Amniotic epithelial cell (primary cell): ENCODE measurements at regions not wholly inside any gene's neighbourhood (a gene's known extent, or its start where the extent isn't known, plus 50 kb on each side); places are given as distances from the start of the nearest gene placed in this dataset.
"Not testable (repeated sequence)": the region's sequence is repeated elsewhere in the genome, so short reads cannot be mapped to it uniquely, and the experiment has no call there.

Experiments used
- DNase-seq: peaks from one replicate; pipeline ENCODE4 v3.0.0-alpha.2; 2010; ENCODE audit warnings: low read depth

- no peak for DNase-seq
Observed at GRCh38 chr3:19825193-19825592, 108.8 kb downstream of the EFHB start.

- DNase-seq = no peak
Observed at GRCh38 chr3:19822805-19823204, 111.2 kb downstream of the EFHB start.

GRCh38 chr3:19816631-19817030 is 117.4 kb downstream of the EFHB start:
- DNase-seq = no peak

GRCh38 chr3:19815805-19816204 is 118.2 kb downstream of the EFHB start:
- no peak for DNase-seq

DNA sequence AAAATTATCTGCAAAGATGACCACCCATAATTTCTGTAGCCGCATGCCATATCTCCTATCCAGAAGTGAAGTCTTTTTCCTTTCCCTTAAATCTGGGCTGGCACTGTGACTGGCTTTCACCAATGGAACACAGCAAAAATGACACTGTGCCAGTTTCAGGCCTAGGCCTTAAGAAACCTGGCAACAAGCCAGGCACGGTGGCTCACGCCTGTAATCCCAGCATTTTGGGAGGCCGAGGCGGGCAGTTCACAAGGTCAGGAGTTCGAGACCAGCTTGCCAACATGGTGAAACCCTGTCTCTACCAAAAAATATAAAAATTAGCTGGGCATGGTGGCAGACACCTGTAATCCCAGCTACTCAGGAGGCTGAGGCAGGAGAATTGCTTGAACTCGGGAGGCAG is 120.3 kb downstream of the EFHB start:
- DNase-seq = not testable (repeated sequence)

- no peak for DNase-seq
Observed at GRCh38 chr3:19811689-19812088, 122.3 kb downstream of the EFHB start.

DNA sequence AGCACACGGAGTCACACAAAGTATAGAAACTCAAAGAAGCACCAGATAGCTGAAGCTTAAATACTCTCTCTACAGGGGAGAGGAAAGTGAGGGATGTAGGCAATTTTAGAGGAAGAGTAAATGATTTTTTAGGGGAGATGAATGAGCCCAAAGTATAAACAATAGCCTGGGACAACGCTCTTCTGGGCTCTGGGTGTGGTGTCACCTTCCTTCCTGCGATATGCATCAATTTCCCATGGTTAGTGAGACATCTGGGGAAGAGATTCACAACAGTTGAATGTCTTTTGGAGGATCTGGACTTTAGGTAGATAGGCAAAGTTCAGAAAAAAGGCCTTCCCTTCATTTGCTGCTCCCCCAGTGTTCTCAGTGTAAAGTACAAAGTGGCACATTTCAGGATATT is 125.2 kb downstream of the EFHB start:
- DNase-seq = no peak

DNA sequence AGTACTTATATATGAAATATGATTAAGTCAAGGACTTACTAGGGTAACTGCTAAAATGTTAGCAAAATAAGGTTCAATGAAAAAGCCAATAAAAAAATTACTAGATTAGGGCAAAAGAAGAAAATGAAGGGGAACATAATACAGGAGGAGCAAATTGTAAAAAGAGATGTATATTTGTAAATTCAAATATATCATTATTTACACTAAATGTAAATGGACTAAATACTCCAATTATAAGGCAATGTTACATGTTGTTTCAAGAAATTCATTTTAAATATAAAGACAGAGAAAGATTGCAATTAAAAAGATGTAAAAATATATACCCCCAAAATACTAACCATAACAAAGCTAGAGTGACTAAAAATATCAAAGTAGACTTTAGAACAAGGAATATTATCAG is 134.1 kb downstream of the EFHB start:
- DNase-seq = no peak

- no peak for DNase-seq
Observed at GRCh38 chr3:19799115-19799514, 134.9 kb downstream of the EFHB start.

DNA sequence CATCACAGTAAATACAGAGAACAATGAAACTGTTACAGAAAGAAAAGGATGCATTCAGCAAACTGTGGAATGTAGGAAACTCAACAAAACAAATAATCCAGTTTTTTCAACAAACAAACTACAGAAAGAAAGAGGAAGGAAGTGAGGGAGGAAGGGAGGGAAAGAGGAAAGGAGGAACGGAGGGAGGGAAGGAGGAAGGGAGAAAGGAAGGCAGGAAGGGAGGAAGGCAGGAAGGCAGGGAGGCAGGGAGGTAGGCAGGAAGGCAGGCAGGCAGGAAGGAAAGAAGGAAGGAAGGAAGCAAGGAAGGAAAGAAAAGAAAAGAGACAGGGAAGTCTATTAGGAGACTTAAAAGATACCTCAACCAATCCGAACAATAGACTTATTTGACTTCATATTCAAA is 135.7 kb downstream of the EFHB start:
- no peak for DNase-seq

DNA sequence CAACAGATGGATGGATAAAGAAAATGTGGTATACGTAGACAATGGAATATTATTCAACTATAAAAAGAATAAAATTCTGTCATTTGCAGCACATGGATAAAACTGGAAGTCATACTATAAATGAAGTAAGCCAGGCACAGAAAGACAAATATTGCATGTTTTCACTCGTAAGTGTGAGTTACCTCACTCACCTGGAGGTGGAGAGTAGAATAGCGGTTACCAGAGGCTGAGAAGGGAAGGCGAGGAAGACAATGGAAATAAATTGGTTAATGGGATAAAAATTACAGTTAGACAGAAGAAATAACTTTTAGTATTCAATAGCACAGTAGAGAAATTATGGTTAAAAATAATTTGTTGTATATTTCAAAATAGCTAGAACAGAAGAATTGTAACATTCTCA is 141.6 kb downstream of the EFHB start:
- no peak for DNase-seq

DNA sequence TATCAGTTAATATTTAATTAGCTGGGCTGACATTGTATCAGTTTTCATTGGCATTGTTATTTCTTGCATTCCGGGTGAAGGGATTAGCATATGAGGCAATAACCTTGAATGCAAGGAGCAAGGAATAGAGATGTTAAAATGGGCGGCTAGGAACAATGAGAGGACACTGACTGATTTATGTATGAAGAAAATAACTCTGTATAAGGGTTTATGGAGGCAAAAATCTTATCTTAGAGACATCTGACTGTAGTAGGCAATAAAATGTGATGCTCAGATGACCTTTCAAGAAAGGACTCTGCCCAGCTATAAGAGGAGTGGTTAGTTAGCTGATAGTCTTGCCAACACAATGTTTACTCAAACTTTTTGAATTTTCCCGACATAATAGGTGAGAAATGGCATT is 158.3 kb downstream of the EFHB start:
- no peak for DNase-seq

- no peak for DNase-seq
Observed at GRCh38 chr3:19769694-19770093, 164.3 kb downstream of the EFHB start.

GRCh38 chr3:19765954-19766353 is 168.1 kb downstream of the EFHB start:
- no peak for DNase-seq

GRCh38 chr3:19757773-19758172 is 176.2 kb downstream of the EFHB start:
- no peak for DNase-seq

- DNase-seq = no peak
Observed at GRCh38 chr3:19749448-19750017, 184.5 kb downstream of the EFHB start.

DNA sequence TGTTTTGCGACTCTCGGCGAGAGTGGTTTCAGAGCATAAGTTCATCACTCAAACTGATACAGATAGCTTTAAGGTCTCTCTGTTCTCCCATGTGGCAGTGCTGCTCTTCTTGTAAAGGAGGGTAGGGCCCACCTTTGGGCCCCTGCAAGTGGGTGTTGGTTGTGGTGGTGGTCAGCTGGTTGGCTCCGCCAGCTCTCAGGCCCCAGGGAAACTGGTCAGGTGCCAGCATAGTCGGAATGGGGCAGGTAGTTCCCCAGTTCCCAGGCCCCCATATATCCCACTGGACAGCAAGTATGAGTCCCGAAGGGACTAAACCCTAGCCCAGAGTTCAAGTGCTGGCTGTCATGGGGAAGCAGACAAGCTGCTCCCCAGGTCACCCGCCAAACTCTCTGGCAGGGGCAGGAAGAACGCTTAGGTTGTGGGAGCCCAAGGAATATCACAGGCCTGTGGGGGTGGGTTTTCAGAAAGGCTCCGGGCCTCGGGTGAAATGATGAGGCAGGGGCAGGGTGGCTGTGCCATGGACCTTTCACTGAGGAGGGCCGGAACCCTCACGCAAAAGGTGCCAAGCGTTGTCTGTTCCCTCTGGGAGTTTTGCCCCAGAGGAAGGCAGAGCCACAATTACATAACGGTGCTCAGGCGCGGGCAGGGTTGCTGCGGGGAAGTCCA is 185.1 kb downstream of the EFHB start:
- no peak for DNase-seq

GRCh38 chr3:19744047-19744446 is 190.0 kb downstream of the EFHB start:
- DNase-seq = no peak

DNA sequence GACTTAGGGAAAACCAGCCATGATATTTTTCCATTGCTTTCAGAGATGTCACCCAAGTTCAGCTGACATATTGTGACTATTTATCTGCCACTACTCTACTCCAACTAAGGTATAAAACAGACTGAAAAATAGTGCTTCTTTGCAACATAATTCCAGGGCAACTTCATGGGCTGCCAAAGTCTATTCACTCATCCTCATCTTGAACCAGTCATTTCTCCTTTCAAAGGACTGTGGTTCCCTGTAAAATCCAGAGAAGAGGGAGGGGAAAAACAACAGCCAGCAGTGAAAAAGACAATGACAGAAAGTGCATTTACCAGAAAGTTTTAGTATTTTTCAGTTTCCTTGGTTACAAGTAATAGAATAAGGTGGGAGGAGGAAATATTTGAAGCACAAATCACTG is 191.1 kb downstream of the EFHB start:
- DNase-seq = no peak

DNA sequence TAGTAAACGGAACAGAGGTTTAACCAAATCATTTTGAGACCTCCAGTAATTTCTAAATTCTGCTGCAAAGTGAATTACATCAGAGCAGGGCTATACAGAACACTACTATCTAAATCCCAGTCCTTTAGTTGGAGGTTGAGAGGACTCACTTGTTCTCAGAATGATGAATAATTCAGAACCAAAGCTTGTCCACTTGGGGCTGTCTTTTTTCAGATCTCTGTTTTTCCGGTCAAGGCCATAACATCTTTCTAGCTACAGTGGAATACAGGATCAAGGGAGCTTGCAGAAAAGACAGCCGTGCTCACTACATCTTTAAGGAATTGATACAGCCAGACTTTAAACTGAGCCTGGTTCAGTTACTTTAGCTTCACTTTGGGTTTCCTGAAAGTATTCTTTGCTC is 194.5 kb downstream of the EFHB start:
- DNase-seq = no peak

DNA sequence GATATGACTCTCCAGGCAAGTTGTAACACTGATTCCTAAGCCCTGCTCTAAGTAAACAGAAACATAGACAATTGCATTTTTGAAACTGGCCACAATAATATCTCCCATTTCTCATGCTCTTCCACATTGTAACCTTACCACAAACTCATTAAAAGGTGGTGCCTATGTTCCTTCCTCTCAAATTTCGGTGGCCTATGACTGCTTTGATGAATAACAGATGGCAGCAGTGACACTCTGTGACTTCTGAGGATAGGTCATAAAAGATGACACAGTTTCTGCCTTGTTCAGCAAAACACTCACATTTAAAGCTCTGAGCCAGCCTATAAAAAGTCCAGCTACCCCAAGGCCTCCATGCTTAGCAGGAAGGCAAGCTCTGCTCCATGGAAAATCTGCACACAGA is 195.2 kb downstream of the EFHB start:
- DNase-seq = no peak

DNA sequence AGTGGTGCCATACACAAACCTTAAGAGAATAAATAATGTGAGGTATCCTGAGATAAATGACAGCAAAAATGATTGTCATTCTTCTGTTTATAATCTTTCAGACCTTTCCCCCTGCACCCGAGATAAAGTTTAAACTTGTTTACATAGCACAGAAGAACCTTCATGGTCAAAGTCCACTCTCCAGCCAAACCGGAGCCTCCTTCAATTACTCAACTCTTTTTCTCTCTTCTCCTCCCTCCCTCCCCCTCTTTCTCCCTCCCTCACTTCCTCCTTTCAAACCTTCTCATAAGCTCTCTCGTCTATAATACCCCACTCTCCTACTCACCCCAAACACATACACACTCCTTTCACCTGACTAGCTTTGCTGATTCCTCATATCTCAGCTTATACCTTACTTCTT is 198.9 kb downstream of the EFHB start:
- no peak for DNase-seq

DNA sequence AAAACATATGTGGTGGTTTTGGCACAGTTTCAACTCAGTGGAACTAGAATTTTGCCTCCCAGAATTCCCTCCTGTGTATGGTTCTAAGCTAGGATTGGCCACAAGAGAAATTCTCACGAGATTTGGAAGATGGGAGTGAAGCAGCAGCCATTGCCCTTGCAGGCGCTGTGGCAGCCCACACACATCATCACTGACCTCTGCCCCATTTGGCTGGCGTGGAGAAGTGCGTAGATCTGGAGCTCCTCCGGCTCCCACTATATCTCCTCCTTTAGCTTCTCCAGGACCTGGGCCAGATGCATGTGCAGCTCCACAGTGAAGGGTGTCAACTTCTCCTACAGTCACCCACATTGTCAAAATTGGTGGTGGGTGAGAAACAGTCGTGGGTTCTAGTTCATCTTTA is 199.6 kb downstream of the EFHB start:
- DNase-seq = no peak

GRCh38 chr3:19725000-19725399 is 209.0 kb downstream of the EFHB start:
- DNase-seq = no peak
